Spleen (tissue), 11 donors: ENCODE measurements at regions not wholly inside any gene's neighbourhood (a gene's known extent, or its start where the extent isn't known, plus 50 kb on each side); places are given as distances from the start of the nearest gene placed in this dataset.

Experiments
- DNase-seq: peaks from one replicate; pipeline ENCODE4 v3.0.0-alpha.2; 2020
- H3K27ac ChIP-seq, 8 donors: fragments of 200-600 bp; sonication (generic) in 7 of 8; 1 replicate in 4 of 8; 2 replicates in 4 of 8; pipeline versions ENCODE4 v1.5.0 to v1.8.0; 2016 to 2021; ENCODE audit warnings: inconsistent platforms in 4 of 8, mild to moderate bottlenecking in 4 of 8, moderate library complexity in 1 of 8
- H3K27me3 ChIP-seq, 7 donors: fragments of 200-600 bp; sonication (generic) in 6 of 7; replicated peaks in 1 of 7; 1 replicate in 4 of 7; 2 replicates in 3 of 7; pipeline versions ENCODE4 v1.5.0 to v1.8.0; 2016 to 2021; ENCODE audit warnings: inconsistent platforms in 3 of 7, mild to moderate bottlenecking in 1 of 7
- H3K36me3 ChIP-seq, 6 donors: fragments of 200-600 bp; sonication (generic) in 5 of 6; 1 replicate in 4 of 6; 2 replicates in 2 of 6; pipeline versions ENCODE4 v1.5.0 to v1.8.0; 2016 to 2021; ENCODE audit warnings: inconsistent platforms in 2 of 6
- H3K4me1 ChIP-seq, 6 donors: fragments of 200-600 bp; sonication (generic) in 5 of 6; 1 replicate in 3 of 6; 2 replicates in 3 of 6; pipeline versions ENCODE4 v1.5.0 to v1.8.0; 2016 to 2021; ENCODE audit warnings: inconsistent platforms in 3 of 6
- H3K4me3 ChIP-seq, 8 donors: fragments of 200-600 bp; sonication (generic) in 7 of 8; 1 replicate in 4 of 8; 2 replicates in 4 of 8; pipeline versions ENCODE4 v1.5.0 to v1.8.0; 2016 to 2021; ENCODE audit warnings: inconsistent platforms in 4 of 8, mild to moderate bottlenecking in 4 of 8, moderate library complexity in 2 of 8
- H3K9me3 ChIP-seq, 8 donors: fragments of 200-600 bp; sonication (generic) in 7 of 8; 1 replicate in 4 of 8; 2 replicates in 4 of 8; pipeline versions ENCODE4 v1.5.0 to v1.8.0; 2016 to 2021; ENCODE audit warnings: inconsistent platforms in 4 of 8
- CTCF ChIP-seq, 11 experiments: fragments of 200-600 bp in 7 of 11; fragments of 450-650 bp in 4 of 11; sonication (generic) in 4 of 11; IDR thresholded peaks in 8 of 11; conservative IDR thresholded peaks in 3 of 11; 1 replicate in 7 of 11; 2 replicates in 4 of 11; pipeline versions ENCODE4 v1.4.0 to v1.8.0; 2016 to 2021; ENCODE audit warnings: antibody characterized with exemption in 11 of 11, inconsistent platforms in 4 of 11, mild to moderate bottlenecking in 1 of 11
- POLR2A ChIP-seq, 3 donors: fragments of 450-650 bp; IDR thresholded peaks; one replicate each; pipeline ENCODE4 v1.5.1; 2017; ENCODE audit warnings: antibody characterized with exemption in 3 of 3, mild to moderate bottlenecking in 1 of 3
- POLR2AphosphoS5 ChIP-seq, 3 donors: sonication (generic); formaldehyde crosslinking; IDR thresholded peaks; one replicate each; pipeline ENCODE4 v1.5.1; 2017; ENCODE audit warnings: antibody characterized with exemption in 3 of 3
- WGBS, 5 donors: extraction: QIAGEN DNeasy Blood & Tissue Kit in 3 of 5; methylation state at CpG; one replicate each; pipeline versions ENCODE4 v1.1.5 to v1.1.7; 2013 to 2018; 5-methylcytosine and 5-hydroxymethylcytosine counted together
- intact Hi-C: fragments of 100-400 bp; cut with DNase I; formaldehyde crosslinking; loops from one replicate; pipeline ENCODE4 v1.15.0; 2023; ENCODE audit warnings: low total_unique reads
- donor health status: healthy with polysubstance abuse.
- donor health status: DM: no; HTN: no; CAD: no; lungs with moderate emphysema.
- donor health status: DM: no; HTN: no; CAD: no.
- donor health status: Bipolar disorder and iron deficiency.
- donor health status: healthy.
- donor health status: DM: no; HTN: no; CAD: no.
- donor health status: DM: yes; HTN: yes; CAD: no.

GRCh38 chr2:78063246-78064020, 541.3 kb upstream of the LRRTM4 start:
- Histone ChIP-seq H3K36me3 (no peaks in the 10 kb centered on the region), H3K27ac (no peak overlapping the region), H3K4me1 (no peaks in the 10 kb centered on the region), H3K4me3 (no peak overlapping the region), H3K27me3 (no peaks in the 10 kb centered on the region), H3K9me3 (peaks cover 0 to 31% (median 5%) of the 10 kb centered on the region in 8 donors)
- DNase-seq: no peak
- intact Hi-C loops: no loop called here
- 65 to 90% (median 83%) methylated on average over 2 of the region's 2 CpGs for WGBS, 5 donors
- TF ChIP-seq POLR2AphosphoS5 (IDR thresholded peaks at IDR 0.05) (no peak), POLR2A (IDR thresholded peaks at IDR 0.05) (no peak), CTCF (IDR thresholded peaks at IDR 0.05 in 8 of 11, conservative IDR thresholded peaks at IDR 0.05 in 3 of 11) (no peak)

- Histone ChIP-seq H3K27me3 (no peaks in the 10 kb centered on the region), H3K27ac (no peak overlapping the region), H3K36me3 (no peaks in the 10 kb centered on the region), H3K9me3 (peaks cover 0 to 15% (median 3%) of the 10 kb centered on the region in 8 donors), H3K4me1 (no peaks in the 10 kb centered on the region), H3K4me3 (no peak overlapping the region)
- no peak for TF ChIP-seq CTCF (IDR thresholded peaks at IDR 0.05 in 8 of 11, conservative IDR thresholded peaks at IDR 0.05 in 3 of 11)
- TF ChIP-seq POLR2A (IDR thresholded peaks at IDR 0.05): no peak
- no peak for TF ChIP-seq POLR2AphosphoS5 (IDR thresholded peaks at IDR 0.05)
- DNase-seq: no peak
- 50 to 89% (median 62%) methylated on average over 3 of the region's 3 CpGs for WGBS, 5 donors
- intact Hi-C loops: no loop called here
Measured at GRCh38 chr2:78065366-78065765, 543.2 kb upstream of the LRRTM4 start.

GRCh38 chr2:78068808-78069207, 546.6 kb upstream of the LRRTM4 start:
- TF ChIP-seq POLR2A (IDR thresholded peaks at IDR 0.05) (no peak), POLR2AphosphoS5 (IDR thresholded peaks at IDR 0.05) (no peak), CTCF (IDR thresholded peaks at IDR 0.05 in 8 of 11, conservative IDR thresholded peaks at IDR 0.05 in 3 of 11) (no peak)
- H3K4me3 ChIP-seq: no peak overlapping the region
- H3K27ac ChIP-seq: no peak overlapping the region
- DNase-seq: no peak
- intact Hi-C loops: no loop called here
- H3K36me3 ChIP-seq: no peaks in the 10 kb centered on the region
- no peaks in the 10 kb centered on the region for H3K4me1 ChIP-seq
- no peaks in the 10 kb centered on the region for H3K27me3 ChIP-seq
- H3K9me3 ChIP-seq: peaks cover 0 to 5% (median 0%) of the 10 kb centered on the region in 8 donors

GRCh38 chr2:78070693-78071092, 548.5 kb upstream of the LRRTM4 start:
- no peaks in the 10 kb centered on the region for H3K4me1 ChIP-seq
- H3K9me3 ChIP-seq: peaks cover 0 to 6% (median 0%) of the 10 kb centered on the region in 8 donors
- no peak for DNase-seq
- no peak for TF ChIP-seq POLR2A (IDR thresholded peaks at IDR 0.05)
- TF ChIP-seq CTCF (IDR thresholded peaks at IDR 0.05 in 8 of 11, conservative IDR thresholded peaks at IDR 0.05 in 3 of 11): no peak
- TF ChIP-seq POLR2AphosphoS5 (IDR thresholded peaks at IDR 0.05): no peak
- 72 to 86% (median 81%) methylated on average over 3 of the region's 3 CpGs for WGBS, 5 donors
- intact Hi-C loops: no loop called here
- no peak overlapping the region for H3K4me3 ChIP-seq
- no peaks in the 10 kb centered on the region for H3K36me3 ChIP-seq
- no peaks in the 10 kb centered on the region for H3K27me3 ChIP-seq
- H3K27ac ChIP-seq: no peak overlapping the region
